Omental fat pad (tissue), 3 donors: ENCODE measurements at regions not wholly inside any gene's neighbourhood (a gene's known extent, or its start where the extent isn't known, plus 50 kb on each side); places are given as distances from the start of the nearest gene placed in this dataset.
"Not testable (repeated sequence)": the region's sequence is repeated elsewhere in the genome, so short reads cannot be mapped to it uniquely, and the experiment has no call there.

Experiments used
- ATAC-seq: fragments of 150-250 bp; one replicate; pipeline ENCODE4 v1.9.1; 2016; ENCODE audit warnings: mild to moderate bottlenecking, moderate library complexity; ENCODE audit not compliant: low FRiP score
- DNase-seq: peaks from one replicate; pipeline ENCODE4 v3.0.0-alpha.2; 2019; ENCODE audit warnings: low spot score
- CTCF ChIP-seq, 3 donors: fragments of 450-650 bp; IDR thresholded peaks; one replicate each; pipeline ENCODE4 v1.5.1; 2016 to 2017; ENCODE audit warnings: antibody characterized with exemption in 3 of 3, mild to moderate bottlenecking in 3 of 3, moderate library complexity in 2 of 3

GRCh38 chr14:83006121-83006670 lies 1472.5 kb upstream of the SEL1L start:
- no peak for DNase-seq
- TF ChIP-seq CTCF (IDR thresholded peaks at IDR 0.05) = no peak
- ATAC-seq = no peak

GRCh38 chr14:83007052-83007451 lies 1473.4 kb upstream of the SEL1L start:
- DNase-seq, ATAC-seq: not testable (repeated sequence)

GRCh38 chr14:83007641-83008225 lies 1474.1 kb upstream of the SEL1L start:
- no peak for TF ChIP-seq CTCF (IDR thresholded peaks at IDR 0.05)

GRCh38 chr14:83017296-83017695 lies 1483.6 kb upstream of the SEL1L start:
- no peak for ATAC-seq
- no peak for DNase-seq
- no peak for TF ChIP-seq CTCF (IDR thresholded peaks at IDR 0.05)

More at GRCh38 chr14:83007641-83008225, 1474.1 kb upstream of the SEL1L start:
- ATAC-seq (no peak), DNase-seq (no peak)

- ATAC-seq = no peak
- DNase-seq = no peak
- TF ChIP-seq CTCF (IDR thresholded peaks at IDR 0.05) = no peak
Measured at GRCh38 chr14:83019744-83020414, 1486.2 kb upstream of the SEL1L start.

- no peak for ATAC-seq
- TF ChIP-seq CTCF (IDR thresholded peaks at IDR 0.05) = no peak
- no peak for DNase-seq
Measured at GRCh38 chr14:83021323-83021722, 1487.7 kb upstream of the SEL1L start.

- TF ChIP-seq CTCF (IDR thresholded peaks at IDR 0.05) = no peak
- ATAC-seq (no peak), DNase-seq (no peak)
Measured at GRCh38 chr14:83023369-83023768, 1489.7 kb upstream of the SEL1L start.
